ENCODE measurements at regions not wholly inside any gene's neighbourhood (a gene's known extent, or its start where the extent isn't known, plus 50 kb on each side); places are given as distances from the start of the nearest gene placed in this dataset.

DNA sequence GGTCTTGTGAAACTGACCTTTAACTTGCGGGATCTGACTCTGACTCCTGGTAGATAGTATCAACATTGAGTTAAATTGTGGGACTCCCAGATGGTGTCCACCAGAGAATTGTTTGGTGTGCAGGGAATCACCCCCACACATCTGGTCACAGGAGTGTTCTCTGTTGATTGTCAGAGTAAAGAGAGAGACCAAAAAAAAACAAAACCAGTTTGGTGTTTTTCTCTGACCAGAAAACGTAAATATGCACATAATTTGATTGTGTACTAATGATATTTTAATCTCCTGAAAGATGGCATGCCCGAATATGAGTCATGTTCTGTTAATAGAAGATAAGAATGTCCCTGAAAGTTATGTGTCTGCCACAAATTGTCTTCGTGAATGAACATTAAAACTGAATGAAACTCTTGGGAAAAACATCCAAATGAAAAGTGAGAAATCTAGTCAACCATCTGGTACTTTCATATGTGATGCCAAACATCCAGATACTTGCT is 118.5 kb upstream of the GPC6 start:
- TF ChIP-seq, protein P1, sequence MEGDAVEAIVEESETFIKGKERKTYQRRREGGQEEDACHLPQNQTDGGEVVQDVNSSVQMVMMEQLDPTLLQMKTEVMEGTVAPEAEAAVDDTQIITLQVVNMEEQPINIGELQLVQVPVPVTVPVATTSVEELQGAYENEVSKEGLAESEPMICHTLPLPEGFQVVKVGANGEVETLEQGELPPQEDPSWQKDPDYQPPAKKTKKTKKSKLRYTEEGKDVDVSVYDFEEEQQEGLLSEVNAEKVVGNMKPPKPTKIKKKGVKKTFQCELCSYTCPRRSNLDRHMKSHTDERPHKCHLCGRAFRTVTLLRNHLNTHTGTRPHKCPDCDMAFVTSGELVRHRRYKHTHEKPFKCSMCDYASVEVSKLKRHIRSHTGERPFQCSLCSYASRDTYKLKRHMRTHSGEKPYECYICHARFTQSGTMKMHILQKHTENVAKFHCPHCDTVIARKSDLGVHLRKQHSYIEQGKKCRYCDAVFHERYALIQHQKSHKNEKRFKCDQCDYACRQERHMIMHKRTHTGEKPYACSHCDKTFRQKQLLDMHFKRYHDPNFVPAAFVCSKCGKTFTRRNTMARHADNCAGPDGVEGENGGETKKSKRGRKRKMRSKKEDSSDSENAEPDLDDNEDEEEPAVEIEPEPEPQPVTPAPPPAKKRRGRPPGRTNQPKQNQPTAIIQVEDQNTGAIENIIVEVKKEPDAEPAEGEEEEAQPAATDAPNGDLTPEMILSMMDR (IDR thresholded peaks at IDR 0.05): no peak
- no peak for TF ChIP-seq POLR2A (IDR thresholded peaks at IDR 0.05)
